HG03354 (cell line): ENCODE measurements at regions not wholly inside any gene's neighbourhood (a gene's known extent, or its start where the extent isn't known, plus 50 kb on each side); places are given as distances from the start of the nearest gene placed in this dataset.

Source experiments
- ATAC-seq: cut with Tn5 transposase; IDR thresholded peaks from one replicate; pipeline ENCODE4 v1.9.1; 2021; ENCODE audit warnings: mild to moderate bottlenecking; ENCODE audit not compliant: unreplicated experiment, poor library complexity, severe bottlenecking

DNA sequence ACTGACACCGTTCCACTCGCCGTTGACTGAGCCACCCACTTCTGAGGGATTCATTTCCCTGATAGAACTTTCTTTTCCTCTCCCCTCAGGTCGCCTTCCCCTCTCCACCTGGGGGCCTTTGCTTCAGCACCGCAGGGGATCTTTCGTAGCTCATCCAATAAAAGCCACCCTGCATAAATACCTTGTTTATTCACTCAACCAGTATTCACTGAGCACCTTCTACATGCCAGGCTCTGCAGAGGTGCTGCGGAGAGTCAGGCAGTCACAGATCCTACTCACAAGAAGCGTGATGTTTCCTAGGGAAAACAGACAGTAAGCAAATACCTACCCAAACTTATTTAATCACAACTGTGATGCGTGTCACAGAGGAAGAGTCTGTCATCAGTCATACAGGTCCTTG is 127.7 kb downstream of the TEX36 start:
- no peak for ATAC-seq

GRCh38 chr10:125554753-125555152 is 128.2 kb downstream of the TEX36 start:
- no peak for ATAC-seq

- ATAC-seq: no peak
These were observed 128.8 kb downstream of the TEX36 start for GRCh38 chr10:125554016-125554703.

DNA sequence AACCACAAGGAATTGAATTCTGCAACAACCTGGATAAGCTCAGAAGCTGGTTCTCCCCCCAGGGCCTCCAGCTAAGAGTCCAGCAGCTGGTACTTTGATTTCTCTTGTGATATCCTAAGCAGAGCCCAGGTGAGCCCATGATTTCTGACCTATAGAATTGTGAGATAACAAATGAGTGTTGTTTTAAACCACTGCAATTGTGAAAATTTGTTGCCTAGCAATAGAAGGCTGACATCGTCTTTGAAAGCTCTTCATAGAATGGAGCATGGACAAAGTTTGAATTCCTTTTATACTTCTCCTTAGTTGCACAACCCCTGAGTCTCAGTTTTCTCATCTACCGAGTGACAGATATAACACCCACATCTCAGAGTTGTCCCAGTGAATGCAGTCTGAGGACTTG is 129.9 kb downstream of the TEX36 start:
- no peak for ATAC-seq

- ATAC-seq: no peak
These were observed 131.7 kb downstream of the TEX36 start for GRCh38 chr10:125551247-125551646.

- ATAC-seq: no peak
These were observed 132.6 kb downstream of the TEX36 start for GRCh38 chr10:125550362-125550761.

GRCh38 chr10:125549653-125550052 is 133.3 kb downstream of the TEX36 start:
- ATAC-seq: no peak

GRCh38 chr10:125548878-125549277 is 134.1 kb downstream of the TEX36 start:
- ATAC-seq: no peak

DNA sequence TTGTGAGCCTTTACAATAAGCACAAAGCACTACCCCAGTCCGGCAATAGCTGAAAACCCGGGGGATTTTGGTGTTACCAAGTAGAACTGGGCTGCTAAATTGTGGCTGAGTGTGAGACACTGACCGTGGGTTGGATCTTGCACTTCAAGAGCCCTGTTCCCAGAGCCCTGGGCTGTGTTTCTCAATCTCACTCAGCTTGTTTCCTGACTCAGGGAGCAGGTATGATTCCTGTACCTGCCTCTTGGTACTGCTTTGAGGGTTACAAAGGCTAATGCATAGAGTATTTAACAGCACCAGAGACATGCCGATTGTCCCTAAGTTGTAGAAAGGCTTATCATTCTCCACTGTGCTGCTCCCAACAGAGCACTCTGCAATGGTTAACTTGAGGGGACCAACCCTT is 134.6 kb downstream of the TEX36 start:
- ATAC-seq: no peak

DNA sequence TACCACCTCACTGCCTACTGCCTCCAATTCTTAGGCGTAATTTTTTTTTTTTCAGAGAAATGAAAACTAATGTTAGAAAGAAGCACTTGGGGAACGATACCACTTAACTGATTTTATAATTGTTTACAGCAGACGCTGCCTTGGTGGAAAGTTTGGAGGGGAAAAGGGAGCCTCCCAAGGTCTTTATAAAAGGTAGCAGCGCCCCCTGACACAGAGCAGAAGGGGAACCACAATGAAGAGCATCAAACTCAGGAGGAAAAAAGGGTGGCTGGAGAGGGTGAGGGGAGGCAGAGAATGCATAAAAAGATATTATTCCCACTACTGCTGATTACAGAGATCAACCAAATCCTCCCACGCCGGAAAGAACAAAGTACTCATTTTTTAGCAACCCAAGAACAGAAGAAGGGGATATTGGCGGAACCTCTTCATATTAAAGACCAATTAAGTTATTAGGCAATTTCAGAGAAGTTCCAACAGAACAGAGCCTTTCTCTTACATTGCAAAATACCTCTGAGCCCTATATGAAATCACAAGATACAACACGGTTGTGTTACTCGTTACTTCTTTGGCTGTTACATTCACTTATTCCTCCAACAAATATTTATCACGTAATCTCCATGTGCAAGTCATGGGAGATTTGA is 135.8 kb downstream of the TEX36 start:
- ATAC-seq: no peak

GRCh38 chr10:125543796-125544195 is 139.2 kb downstream of the TEX36 start:
- no peak for ATAC-seq

GRCh38 chr10:125538947-125539731 is 143.8 kb downstream of the TEX36 start:
- ATAC-seq: no peak

DNA sequence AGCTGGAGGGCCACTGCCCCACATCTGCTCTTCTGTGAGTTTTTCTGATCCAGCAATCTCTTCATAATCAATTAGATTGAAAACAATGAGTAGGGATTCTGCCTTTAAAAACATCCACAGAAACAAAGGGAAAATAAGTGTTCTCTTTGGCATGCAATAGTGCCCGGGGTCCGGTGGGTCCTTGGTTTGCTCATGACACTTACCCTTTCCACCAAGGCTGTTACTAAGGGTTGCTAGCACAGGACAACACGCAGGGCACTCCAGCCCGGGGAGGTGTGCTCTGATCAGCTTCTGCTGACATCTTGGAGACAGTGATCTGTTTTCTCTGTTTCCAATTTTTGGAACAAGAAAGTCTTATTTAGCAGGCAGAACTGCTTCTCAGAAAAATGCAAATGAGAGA is 146.7 kb downstream of the TEX36 start:
- no peak for ATAC-seq

DNA sequence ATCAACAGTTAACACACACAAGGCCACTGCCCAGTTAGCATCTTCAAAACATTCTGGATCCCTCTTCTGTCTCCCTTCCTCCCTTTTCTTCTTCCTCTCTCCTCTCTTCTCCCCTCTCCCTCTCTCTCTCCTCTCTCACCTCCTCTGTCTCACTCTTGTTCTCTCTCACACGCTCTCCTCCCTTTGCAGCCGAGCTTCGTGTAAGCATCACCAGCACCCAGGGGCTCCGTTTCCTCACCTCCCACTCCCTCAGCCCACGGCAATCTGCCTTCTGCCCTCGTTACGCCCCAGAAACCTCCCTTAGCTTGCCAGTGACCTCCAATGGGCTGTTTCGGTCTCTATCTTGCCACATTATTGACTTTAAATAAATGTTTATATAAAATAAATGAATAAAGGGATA is 147.4 kb downstream of the TEX36 start:
- no peak for ATAC-seq

DNA sequence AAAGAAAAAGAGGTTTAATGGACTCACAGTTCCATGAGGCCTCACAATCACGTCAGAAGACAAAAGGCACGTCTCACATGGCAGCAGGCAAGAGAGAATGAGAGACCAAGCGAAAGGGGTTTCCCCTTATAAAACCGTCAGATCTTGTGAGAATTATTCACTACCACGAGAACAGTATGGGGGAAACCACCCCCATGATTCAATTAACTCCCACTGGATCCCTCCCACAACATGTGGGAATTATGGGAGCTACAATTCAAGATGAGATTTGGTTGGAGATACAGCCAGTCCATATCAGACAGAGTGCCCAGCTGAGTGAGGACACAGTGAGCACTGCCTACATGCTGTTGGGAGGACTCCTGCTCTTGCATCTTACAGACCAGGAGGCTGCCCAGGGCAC is 148.4 kb downstream of the TEX36 start:
- ATAC-seq: no peak

DNA sequence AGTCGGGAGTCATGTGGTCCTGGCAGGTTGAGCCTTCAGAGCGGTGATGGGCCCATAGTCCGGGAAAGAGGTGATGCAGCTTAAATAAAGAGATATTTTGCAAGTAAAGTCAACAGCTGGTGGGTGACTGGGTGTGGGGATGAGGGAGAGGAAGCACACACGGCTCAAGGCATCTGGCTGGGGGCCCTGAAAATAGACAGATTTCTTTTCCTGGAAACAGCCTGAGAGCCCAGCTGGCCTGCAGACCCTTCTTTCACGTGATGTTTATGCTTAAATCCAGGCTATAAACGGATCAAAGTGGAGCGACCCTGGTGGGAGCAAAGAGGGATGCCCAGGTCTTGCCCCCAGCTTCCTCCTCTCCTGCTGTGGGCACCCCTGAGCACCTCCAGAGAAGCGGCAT is 149.1 kb downstream of the TEX36 start:
- ATAC-seq: no peak

- no peak for ATAC-seq
These were observed 151.5 kb downstream of the TEX36 start for GRCh38 chr10:125531465-125531864.

GRCh38 chr10:125523347-125523746 is 159.6 kb downstream of the TEX36 start:
- ATAC-seq: no peak

- peak; percentile 91 for ATAC-seq
These were observed 161.0 kb downstream of the TEX36 start for GRCh38 chr10:125521721-125522680.

- no peak for ATAC-seq
These were observed 162.0 kb downstream of the TEX36 start for GRCh38 chr10:125520968-125521367.
